ENCODE measurements at regions not wholly inside any gene's neighbourhood (a gene's known extent, or its start where the extent isn't known, plus 50 kb on each side); places are given as distances from the start of the nearest gene placed in this dataset.
"Not testable (repeated sequence)": the region's sequence is repeated elsewhere in the genome, so short reads cannot be mapped to it uniquely, and the experiment has no call there.

GRCh38 chr13:24563087-24563486 is 50.5 kb upstream of the PARP4 start:
- DNase-seq = no peak

GRCh38 chr13:24563971-24564370 is 51.4 kb upstream of the PARP4 start:
- DNase-seq = not testable (repeated sequence)

- DNase-seq = no peak
Observed at GRCh38 chr13:24564881-24565280, 52.3 kb upstream of the PARP4 start.

GRCh38 chr13:24567593-24567992 is 55.0 kb upstream of the PARP4 start:
- DNase-seq = not testable (repeated sequence)

- DNase-seq = no peak
Observed at GRCh38 chr13:24574847-24575246, 62.3 kb upstream of the PARP4 start.

GRCh38 chr13:24580315-24580714 is 67.7 kb upstream of the PARP4 start:
- peak in 1 of 2 experiments; percentile 3 for DNase-seq

GRCh38 chr13:24581578-24581977 is 69.0 kb upstream of the PARP4 start:
- DNase-seq = not testable (repeated sequence)

- not testable (repeated sequence) for DNase-seq
Observed at GRCh38 chr13:24591697-24592096, 79.1 kb upstream of the PARP4 start.

GRCh38 chr13:24597906-24598670 is 82.1 kb upstream of the ATP12A start:
- not testable (repeated sequence) for DNase-seq

- DNase-seq = not testable (repeated sequence)
Observed at GRCh38 chr13:24599019-24599791, 81.0 kb upstream of the ATP12A start.

- no peak for DNase-seq
Observed at GRCh38 chr13:24605923-24606372, 74.3 kb upstream of the ATP12A start.

- no peak for DNase-seq
Observed at GRCh38 chr13:24606486-24607170, 73.6 kb upstream of the ATP12A start.

GRCh38 chr13:24610956-24611355 is 69.3 kb upstream of the ATP12A start:
- no peak for DNase-seq

GRCh38 chr13:24612726-24613125 is 67.5 kb upstream of the ATP12A start:
- no peak for DNase-seq

GRCh38 chr13:24613128-24613527 is 67.1 kb upstream of the ATP12A start:
- no peak for DNase-seq

- no peak for DNase-seq
Observed at GRCh38 chr13:24613755-24614154, 66.5 kb upstream of the ATP12A start.

- DNase-seq = no peak
Observed at GRCh38 chr13:24614306-24615080, 65.7 kb upstream of the ATP12A start.

GRCh38 chr13:24615114-24615513 is 65.1 kb upstream of the ATP12A start:
- no peak for DNase-seq

GRCh38 chr13:24615911-24616472 is 64.2 kb upstream of the ATP12A start:
- no peak for DNase-seq

- DNase-seq = no peak
Observed at GRCh38 chr13:24616514-24616913, 63.7 kb upstream of the ATP12A start.

- DNase-seq = no peak
Observed at GRCh38 chr13:24617256-24618010, 62.8 kb upstream of the ATP12A start.

Measured in NCI-H1930 (cell line).